NT2/D1 (cell line): ENCODE measurements at regions not wholly inside any gene's neighbourhood (a gene's known extent, or its start where the extent isn't known, plus 50 kb on each side); places are given as distances from the start of the nearest gene placed in this dataset.

Experiments used
- DNase-seq: peaks from one replicate; pipeline ENCODE4 v3.0.0-alpha.2; 2011; ENCODE audit warnings: low read depth, low spot score
- H3K27me3 ChIP-seq: 2 replicates; pipeline ENCODE4 v1.6.0; 2011; ENCODE audit warnings: mild to moderate bottlenecking; ENCODE audit not compliant: insufficient read length, insufficient read depth
- H3K36me3 ChIP-seq: 2 replicates; pipeline ENCODE4 v1.6.1; 2011; ENCODE audit warnings: mild to moderate bottlenecking, low read length, mixed read lengths; ENCODE audit not compliant: insufficient read depth, insufficient read length
- H3K4me1 ChIP-seq: 2 replicates; pipeline ENCODE4 v1.5.1; 2011; ENCODE audit not compliant: insufficient read depth, insufficient read length
- H3K4me3 ChIP-seq: 2 replicates; pipeline ENCODE4 v1.5.1; 2011; ENCODE audit warnings: low read depth; ENCODE audit not compliant: insufficient read length
- H3K9ac ChIP-seq: 2 replicates; pipeline ENCODE4 v1.6.0; 2011; ENCODE audit warnings: low read depth; ENCODE audit not compliant: insufficient read length
- H3K9me3 ChIP-seq: 2 replicates; pipeline ENCODE4 v1.5.1; 2011; ENCODE audit warnings: mild to moderate bottlenecking, low read length; ENCODE audit not compliant: insufficient read depth
- SUZ12 ChIP-seq: IDR thresholded peaks from 2 replicates; pipeline ENCODE4 v1.6.1; 2011; ENCODE audit not compliant: insufficient read length, insufficient read depth; ENCODE audit errors: extremely low read depth
- YY1 ChIP-seq: IDR thresholded peaks from 2 replicates; pipeline ENCODE4 v1.6.1; 2011; ENCODE audit not compliant: insufficient read length, insufficient read depth
- ZNF274 ChIP-seq: IDR thresholded peaks from 2 replicates; pipeline ENCODE4 v1.6.1; 2011; ENCODE audit warnings: mild to moderate bottlenecking, low read depth, low read length

DNA sequence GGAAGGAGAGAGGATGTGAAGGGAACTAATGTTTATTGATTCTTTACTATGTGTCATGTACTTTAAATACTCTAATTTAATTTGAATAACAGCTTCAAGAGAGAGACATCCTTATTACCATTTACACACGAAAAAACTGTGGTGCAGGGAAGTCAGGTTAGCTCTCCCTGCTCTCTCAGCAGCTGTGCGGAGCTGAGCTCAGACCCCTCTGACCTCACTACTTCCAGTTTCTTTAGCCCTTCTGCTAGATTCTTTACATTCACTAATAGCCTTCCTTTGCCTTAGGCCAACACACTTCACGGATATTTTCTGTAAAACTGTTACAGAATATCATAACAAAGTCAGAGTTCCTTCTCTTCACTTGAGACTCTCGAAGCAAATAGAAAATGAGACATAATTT lies 131.3 kb upstream of the ARRDC3 start:
- no peaks in the 10 kb centered on the region for H3K4me1 ChIP-seq
- no peak overlapping the region for H3K4me3 ChIP-seq
- H3K36me3 ChIP-seq = no peaks in the 10 kb centered on the region
- H3K27me3 ChIP-seq = no peaks in the 10 kb centered on the region
- no peak for DNase-seq
- TF ChIP-seq SUZ12 (no peak), ZNF274 (no peak), YY1 (no peak)
- H3K9me3 ChIP-seq = no peaks in the 10 kb centered on the region
- H3K9ac ChIP-seq = no peak overlapping the region

DNA sequence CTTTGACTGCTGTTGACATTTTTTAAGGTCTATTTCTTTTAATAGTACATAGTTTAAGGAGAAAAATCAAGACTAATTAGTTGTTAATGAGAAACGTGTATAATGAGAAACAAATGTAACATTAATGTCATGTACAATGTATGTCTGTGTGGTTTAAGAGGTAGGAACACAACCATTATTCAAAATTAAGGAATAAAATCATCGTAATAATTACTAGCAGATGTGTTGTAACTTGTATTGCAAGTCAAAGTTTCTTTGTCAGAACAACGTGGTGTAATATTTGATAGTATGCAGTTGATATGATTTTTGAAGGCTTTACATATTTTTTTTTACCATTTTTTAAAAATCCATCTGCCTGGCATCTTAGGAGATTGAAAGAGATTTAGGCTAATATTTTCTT lies 120.2 kb upstream of the ARRDC3 start:
- no peak overlapping the region for H3K4me3 ChIP-seq
- H3K36me3 ChIP-seq = no peaks in the 10 kb centered on the region
- no peaks in the 10 kb centered on the region for H3K4me1 ChIP-seq
- no peak for DNase-seq
- no peak for TF ChIP-seq YY1
- no peak for TF ChIP-seq ZNF274
- TF ChIP-seq SUZ12 = no peak
- no peak overlapping the region for H3K9ac ChIP-seq
- H3K27me3 ChIP-seq = no peaks in the 10 kb centered on the region
- no peaks in the 10 kb centered on the region for H3K9me3 ChIP-seq

DNA sequence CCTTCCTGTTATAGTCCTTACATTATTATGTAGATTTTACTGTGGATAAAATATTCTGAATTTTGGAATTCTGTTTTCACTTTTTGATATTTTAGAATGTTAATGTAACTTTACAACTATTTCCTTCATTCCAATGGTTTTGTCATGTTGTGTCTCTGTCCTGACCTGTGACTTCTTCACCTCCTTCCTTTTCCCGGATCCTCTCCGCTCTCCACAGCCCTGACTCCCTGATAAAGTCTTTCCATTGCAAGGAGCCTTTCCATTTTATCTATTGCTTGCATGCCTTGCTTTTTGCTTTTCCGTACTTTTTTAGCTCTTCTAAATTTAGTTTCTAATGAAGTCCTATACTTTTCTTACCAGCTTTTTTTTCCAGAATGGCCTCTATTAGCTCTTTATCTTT lies 117.6 kb upstream of the ARRDC3 start:
- Histone ChIP-seq H3K4me1 (no peaks in the 10 kb centered on the region), H3K9me3 (no peaks in the 10 kb centered on the region), H3K9ac (no peak overlapping the region), H3K36me3 (no peaks in the 10 kb centered on the region), H3K4me3 (no peak overlapping the region), H3K27me3 (no peaks in the 10 kb centered on the region)
- TF ChIP-seq YY1 (no peak), SUZ12 (no peak), ZNF274 (no peak)
- DNase-seq = no peak

DNA sequence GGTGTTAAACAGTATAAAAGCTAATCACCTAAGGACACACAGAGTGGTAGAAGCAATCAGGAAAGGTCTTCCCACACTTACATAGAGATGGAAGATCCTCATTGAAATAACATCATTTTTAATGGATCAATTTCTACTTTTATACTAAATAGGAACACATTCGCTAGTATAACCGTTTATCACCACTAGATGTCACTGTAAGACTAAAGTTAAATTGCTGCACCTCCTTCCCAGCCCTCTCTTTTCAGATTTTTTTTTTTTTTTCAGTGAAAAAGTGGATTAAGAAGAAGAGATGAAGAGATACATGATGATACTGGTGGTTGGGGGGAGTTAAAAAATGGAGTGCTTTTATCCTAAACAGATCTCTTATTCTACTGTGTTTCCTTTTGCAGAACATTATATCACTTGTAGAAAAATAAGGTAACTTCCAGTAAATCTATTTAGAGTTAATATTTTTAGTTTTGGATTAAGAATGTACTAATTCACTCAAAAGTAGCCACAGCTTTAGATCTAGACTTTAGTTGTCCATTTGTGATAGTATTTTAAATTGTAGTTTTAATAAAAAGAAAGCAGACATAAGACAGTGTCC lies 116.9 kb upstream of the ARRDC3 start:
- Histone ChIP-seq H3K36me3 (no peaks in the 10 kb centered on the region), H3K9ac (no peak overlapping the region), H3K4me3 (no peak overlapping the region), H3K4me1 (no peaks in the 10 kb centered on the region), H3K27me3 (no peaks in the 10 kb centered on the region), H3K9me3 (no peaks in the 10 kb centered on the region)
- TF ChIP-seq SUZ12 (no peak), YY1 (no peak), ZNF274 (no peak)
- peak; percentile 16 for DNase-seq

DNA sequence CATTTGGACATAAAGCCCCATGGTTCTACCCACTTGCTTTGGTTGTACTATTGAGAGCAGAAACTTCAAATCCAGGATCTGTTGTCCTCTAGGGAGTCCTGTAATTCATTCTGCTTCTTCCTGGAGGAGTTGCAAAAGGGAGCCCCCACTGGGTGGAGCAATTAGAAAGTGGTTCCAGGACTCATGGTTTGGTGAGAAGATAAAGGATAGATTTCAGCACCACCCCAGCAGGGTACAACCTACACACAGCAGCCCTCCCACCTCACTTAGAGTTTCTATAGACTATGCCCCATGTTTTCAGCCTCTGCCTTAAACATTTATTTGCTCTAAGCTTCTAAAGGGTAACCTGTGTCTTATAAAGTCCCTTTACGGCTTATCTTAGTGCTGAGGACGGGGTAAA lies 112.6 kb upstream of the ARRDC3 start:
- H3K4me1 ChIP-seq = no peaks in the 10 kb centered on the region
- H3K27me3 ChIP-seq = no peaks in the 10 kb centered on the region
- no peaks in the 10 kb centered on the region for H3K9me3 ChIP-seq
- no peak overlapping the region for H3K4me3 ChIP-seq
- H3K9ac ChIP-seq = no peak overlapping the region
- H3K36me3 ChIP-seq = no peaks in the 10 kb centered on the region
- DNase-seq = no peak
- TF ChIP-seq ZNF274 = no peak
- TF ChIP-seq SUZ12 = no peak
- TF ChIP-seq YY1 = no peak

DNA sequence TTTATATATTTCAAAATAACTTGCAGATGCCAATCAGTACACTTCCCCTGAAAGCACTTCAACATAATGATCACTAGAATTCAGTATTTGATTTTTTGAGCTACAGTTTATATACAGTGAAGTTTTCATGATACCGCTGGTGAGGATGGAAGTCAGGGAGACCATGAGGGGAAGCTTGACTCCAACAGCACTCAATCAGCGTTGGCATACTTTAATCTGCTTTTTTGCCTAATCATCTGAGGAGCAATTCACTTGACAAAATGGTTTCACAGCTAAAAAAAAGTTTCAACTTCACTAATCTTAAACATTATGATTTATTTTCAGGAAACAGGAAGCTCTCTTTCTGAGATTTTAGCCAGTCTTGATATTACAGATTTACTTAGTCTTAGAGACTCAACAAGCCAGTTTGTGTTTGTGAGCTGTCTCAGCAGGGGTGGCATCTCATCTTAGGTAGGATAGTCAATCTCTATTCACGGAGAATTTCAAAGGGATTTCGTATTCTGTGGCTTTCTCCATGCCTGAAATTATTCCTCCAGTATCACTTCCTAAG lies 111.4 kb upstream of the ARRDC3 start:
- no peak for DNase-seq
- TF ChIP-seq YY1 = no peak
- Histone ChIP-seq H3K9me3 (no peaks in the 10 kb centered on the region), H3K36me3 (no peaks in the 10 kb centered on the region), H3K4me3 (no peak overlapping the region), H3K4me1 (no peaks in the 10 kb centered on the region), H3K9ac (no peak overlapping the region), H3K27me3 (no peaks in the 10 kb centered on the region)

DNA sequence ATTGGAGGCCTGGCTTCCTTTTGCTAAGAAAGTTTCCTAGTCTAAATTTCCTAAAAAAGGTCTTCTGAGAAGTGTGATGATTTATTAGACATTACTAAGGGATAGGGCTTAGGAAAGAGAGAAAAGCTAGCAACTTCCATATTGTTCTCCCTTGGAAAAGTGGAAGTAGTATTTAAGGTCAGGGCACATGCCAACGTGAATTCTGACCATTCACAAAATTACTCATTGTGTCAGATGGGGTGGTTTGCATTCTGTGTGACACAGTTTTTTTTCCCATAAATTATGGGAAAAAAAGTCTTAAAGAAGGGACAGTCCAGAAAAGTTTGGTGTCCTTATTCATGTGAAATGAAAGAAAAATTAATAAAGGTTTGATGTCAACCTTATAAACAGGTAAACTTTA lies 110.0 kb upstream of the ARRDC3 start:
- Histone ChIP-seq H3K4me1 (no peaks in the 10 kb centered on the region), H3K4me3 (no peak overlapping the region), H3K36me3 (no peaks in the 10 kb centered on the region), H3K9me3 (no peaks in the 10 kb centered on the region), H3K27me3 (no peaks in the 10 kb centered on the region), H3K9ac (no peak overlapping the region)
- DNase-seq = no peak
- no peak for TF ChIP-seq SUZ12
- no peak for TF ChIP-seq YY1
- TF ChIP-seq ZNF274 = no peak
